NCI-H82 (cell line): ENCODE measurements at regions not wholly inside any gene's neighbourhood (a gene's known extent, or its start where the extent isn't known, plus 50 kb on each side); places are given as distances from the start of the nearest gene placed in this dataset.

ENCODE experiments used
- DNase-seq: peaks from one replicate; lab custom pipeline; 2025; lab: John Stamatoyannopoulos, UW

DNA sequence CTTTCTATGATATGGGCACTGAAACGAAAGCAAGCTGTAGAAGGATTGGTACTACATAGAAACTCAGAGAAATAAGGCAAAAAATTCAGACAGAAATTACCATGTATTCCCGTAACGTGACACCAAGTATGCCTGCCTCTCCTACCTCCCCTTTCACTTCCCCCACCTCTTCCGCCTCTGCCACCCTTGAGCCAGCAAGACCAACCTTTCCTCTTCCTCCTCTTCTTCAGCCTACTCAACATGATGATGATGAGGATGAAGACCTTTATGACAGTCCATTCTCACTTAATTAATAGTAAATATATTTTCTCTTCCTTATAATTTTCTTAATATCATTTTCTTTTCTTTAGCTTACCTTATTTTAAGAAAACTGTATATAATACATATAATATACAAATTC is 188.1 kb upstream of the VGLL2 start:
- DNase-seq, result no peak

GRCh38 chr6:117078624-117079023 is 186.7 kb upstream of the VGLL2 start:
- DNase-seq, result no peak

DNA sequence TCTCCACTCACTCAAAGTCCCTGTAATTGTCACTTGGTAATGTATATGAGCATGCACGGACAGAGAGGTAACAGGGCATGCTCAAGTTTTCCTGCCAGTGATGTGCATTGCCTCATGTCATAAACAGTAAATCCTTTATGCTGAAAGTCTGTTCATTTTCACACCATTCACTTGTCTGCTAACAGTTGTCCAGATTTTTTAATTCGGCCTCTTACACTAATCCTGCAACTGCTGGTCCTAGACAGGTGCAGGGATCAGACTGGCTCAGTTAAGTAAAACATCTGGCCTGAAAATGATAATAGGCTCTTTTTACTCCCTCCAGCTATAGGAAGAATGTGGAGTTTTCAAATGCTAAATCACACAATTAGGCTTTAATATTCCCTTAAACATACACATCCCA is 185.4 kb upstream of the VGLL2 start:
- DNase-seq, result peak; percentile 72

DNA sequence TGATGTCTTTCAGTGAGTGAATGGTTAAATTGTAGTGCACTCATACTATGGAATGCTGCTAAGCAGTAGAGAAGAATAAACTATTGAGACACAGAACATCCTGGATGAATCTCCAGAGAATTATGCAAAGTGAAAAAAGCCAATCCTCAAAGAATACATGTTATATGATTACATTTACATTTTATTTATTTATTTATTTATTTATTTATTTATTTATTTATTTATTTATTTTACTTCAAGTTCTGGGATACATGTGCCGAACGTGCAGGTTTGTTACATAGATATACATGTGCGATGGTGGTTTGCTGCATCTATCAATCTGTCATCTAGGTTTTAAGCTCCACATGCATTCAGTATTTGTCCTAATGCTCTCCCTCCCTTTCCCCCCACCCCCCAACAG is 175.8 kb upstream of the VGLL2 start:
- DNase-seq, result no peak

GRCh38 chr6:117110146-117110545 is 155.2 kb upstream of the VGLL2 start:
- no peak for DNase-seq

GRCh38 chr6:117110737-117111136 is 154.6 kb upstream of the VGLL2 start:
- no peak for DNase-seq

GRCh38 chr6:117117652-117118051 is 147.7 kb upstream of the VGLL2 start:
- no peak for DNase-seq

DNA sequence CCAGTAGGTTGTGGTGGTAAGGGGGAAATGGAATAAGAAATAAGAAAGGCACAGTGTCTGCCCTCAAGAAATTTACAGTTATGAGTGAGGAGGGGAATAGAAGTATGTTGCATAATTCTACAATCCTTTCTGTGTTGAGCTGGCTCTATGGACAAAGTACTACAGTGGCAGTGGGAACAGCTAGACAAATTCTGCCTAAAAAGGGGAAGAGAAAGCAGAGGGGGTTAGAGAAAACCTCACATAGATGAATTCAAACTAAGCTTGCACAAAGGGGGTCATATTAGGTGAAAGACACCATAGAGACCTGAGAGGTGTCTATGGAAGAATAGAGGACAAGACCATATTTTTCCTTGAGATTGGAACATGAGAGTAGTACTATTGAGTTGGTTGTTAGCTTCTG is 146.9 kb upstream of the VGLL2 start:
- DNase-seq, result no peak

GRCh38 chr6:117126213-117126612 is 139.1 kb upstream of the VGLL2 start:
- DNase-seq, result no peak

GRCh38 chr6:117128052-117128451 is 137.3 kb upstream of the VGLL2 start:
- DNase-seq, result no peak

DNA sequence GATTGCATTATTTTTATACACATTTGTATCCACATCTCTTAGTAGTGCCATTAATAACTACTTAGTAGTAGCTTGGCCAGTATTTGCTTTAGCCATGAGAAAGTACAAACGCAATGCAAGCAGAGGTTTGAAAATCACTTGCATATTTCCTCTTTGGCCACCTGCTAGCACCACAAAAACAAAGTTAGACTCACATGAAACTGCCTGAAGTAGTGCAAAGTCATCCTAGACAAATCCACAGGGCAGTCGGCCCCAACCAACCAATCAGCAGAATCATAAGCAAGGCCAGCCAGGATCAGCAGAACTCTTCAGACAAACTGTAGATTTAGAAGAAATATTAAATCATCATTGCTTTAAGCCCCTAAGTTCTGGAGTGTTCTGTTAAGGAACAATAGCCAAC is 135.2 kb upstream of the VGLL2 start:
- DNase-seq, result no peak

GRCh38 chr6:117136702-117137101 is 128.7 kb upstream of the VGLL2 start:
- DNase-seq, result no peak

- no peak for DNase-seq
These were observed 127.6 kb upstream of the VGLL2 start for GRCh38 chr6:117137711-117138110.

DNA sequence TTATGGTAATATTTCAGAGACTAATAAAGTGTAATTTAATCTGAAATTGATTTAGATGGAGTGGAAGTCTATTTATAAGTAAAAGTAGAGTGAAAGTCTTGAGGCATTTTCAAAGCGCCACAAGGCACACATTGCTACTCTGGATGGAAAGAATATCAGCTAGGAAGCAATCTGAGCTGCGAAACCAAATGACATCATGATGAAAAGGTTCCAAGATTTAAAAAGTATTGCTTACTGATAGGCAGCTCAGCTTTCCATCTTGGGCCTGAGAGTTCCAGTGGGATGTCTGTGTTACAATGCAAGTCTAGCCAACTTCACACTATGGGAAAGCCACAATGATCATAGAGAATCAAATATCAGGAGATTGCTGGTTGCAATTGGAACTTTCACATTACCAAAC is 126.9 kb upstream of the VGLL2 start:
- DNase-seq, result no peak

DNA sequence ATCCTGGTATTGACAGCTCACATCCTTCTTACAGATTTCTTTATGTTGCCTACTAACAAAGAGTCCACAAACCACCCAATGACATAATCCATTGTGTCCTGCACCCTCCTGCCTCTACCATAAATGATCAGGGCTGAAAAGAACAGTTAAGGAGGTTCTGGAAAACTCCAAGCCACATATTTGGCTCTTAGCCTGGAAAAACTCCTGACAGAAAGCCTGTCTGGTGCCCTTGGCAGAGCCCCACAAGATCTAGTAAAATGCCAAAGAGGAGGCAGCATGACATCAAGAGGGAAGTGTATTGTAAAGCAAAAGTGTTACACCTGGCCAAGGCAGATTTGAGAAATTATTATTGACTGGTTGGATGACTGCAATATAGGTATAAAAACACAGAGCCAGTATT is 126.4 kb upstream of the VGLL2 start:
- DNase-seq, result no peak

DNA sequence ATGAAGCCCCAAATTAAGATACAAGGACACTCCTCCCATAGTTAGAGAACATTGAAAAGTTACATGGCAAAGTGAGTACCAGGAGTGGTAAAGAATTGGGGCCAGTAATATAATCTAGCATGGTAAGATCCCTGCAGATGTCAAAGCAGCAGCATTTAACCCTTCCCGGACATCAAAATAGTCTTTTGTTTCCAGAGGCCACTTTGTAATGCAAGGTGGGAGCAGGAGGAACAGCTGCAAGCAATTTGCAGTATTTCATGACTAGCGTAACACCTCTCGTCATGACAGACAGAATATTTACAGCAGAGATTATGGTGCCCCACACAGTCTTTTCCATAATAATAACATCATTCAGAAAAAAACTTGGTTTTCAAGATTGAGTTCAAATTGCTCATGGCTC is 123.2 kb upstream of the VGLL2 start:
- no peak for DNase-seq

DNA sequence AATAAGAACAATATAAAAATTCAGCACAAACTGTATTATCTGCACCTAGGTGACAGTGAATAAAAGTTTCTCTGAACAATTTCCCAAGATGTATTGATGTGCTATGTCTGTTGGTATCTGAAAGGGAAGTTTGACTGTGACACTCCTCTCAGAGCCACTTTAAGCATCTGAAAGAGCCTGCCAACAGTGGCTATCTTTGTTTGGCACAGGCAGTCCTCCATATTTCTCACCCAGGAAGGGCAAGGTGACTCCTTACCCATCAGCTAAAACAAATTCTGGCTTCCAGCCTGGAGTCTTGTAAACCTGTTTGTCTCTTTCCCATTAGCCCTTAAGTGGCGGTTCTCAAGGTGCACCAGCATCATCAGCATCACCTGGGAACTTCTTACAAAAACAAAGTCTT is 122.4 kb upstream of the VGLL2 start:
- DNase-seq, result no peak

- no peak for DNase-seq
These were observed 121.7 kb upstream of the VGLL2 start for GRCh38 chr6:117143647-117144046.

DNA sequence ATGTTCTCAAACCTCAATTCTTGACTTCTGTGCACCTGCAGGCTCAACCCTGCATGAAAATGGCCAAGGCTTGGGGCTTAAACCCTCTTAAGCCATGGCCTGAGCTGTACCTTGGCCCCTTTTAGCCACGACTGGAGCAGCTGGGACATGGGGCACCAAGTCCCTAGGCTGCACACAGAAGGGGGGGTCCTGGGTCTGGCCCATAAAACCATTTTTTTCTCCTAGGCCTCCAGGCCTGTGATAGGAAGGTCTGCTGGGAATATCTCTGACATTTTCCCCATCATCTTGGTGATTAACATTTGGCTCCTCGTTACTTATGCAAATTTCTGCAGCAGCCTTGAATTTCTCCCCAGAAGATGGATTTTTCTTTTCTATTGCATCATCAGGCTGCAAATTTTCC is 119.4 kb upstream of the VGLL2 start:
- DNase-seq, result no peak

DNA sequence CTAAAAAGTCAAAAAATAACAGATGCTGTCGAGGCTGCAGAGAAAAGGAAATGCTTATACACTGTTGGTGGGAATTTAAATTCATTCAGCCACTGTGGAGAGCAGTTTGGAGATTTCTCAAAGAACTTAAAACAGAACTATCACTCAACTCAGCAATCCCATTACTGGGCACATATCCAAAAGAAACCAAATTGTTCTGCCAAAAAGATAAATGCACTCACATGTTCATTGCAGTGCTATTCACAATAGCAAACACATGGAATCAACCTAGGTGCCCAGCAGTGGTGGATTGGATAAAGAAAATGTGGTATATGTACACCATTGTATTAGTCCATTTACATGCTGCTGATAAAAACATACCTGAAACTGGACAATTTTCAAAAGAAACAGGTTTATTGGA is 116.0 kb upstream of the VGLL2 start:
- DNase-seq, result no peak

- DNase-seq, result no peak
These were observed 108.6 kb upstream of the VGLL2 start for GRCh38 chr6:117156741-117157140.

GRCh38 chr6:117157448-117157847 is 107.9 kb upstream of the VGLL2 start:
- no peak for DNase-seq

DNA sequence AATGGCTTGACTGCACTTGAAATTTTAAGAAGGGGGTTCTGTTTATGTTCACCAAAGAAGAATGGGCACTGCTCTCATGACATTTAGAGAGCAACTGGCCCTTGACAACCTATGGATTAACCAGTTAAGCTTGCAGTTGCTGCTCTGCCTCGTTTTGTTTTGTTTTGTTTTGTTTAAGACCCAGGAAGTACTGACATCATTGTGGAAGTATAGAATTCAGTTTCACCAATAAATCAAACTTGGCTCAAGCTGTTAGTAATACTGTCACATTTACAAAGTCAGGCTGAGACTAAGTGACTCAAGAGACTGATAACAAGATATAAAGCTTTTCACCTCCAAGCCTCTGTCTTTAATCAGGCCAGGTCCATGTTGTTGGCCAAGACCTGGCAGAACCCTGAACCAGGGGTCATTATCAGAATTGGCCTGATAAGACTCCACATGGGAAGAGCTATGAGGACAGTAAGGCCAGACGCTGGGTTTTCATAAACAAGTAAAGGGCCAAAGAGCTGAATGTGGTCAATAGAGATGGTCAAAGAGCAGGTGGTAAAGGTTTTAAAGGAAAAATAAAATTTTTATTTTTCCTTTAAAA is 99.4 kb upstream of the VGLL2 start:
- no peak for DNase-seq

GRCh38 chr6:117167520-117168271 is 97.7 kb upstream of the VGLL2 start:
- no peak for DNase-seq
